ENCODE measurements at regions not wholly inside any gene's neighbourhood (a gene's known extent, or its start where the extent isn't known, plus 50 kb on each side); places are given as distances from the start of the nearest gene placed in this dataset.

DNA sequence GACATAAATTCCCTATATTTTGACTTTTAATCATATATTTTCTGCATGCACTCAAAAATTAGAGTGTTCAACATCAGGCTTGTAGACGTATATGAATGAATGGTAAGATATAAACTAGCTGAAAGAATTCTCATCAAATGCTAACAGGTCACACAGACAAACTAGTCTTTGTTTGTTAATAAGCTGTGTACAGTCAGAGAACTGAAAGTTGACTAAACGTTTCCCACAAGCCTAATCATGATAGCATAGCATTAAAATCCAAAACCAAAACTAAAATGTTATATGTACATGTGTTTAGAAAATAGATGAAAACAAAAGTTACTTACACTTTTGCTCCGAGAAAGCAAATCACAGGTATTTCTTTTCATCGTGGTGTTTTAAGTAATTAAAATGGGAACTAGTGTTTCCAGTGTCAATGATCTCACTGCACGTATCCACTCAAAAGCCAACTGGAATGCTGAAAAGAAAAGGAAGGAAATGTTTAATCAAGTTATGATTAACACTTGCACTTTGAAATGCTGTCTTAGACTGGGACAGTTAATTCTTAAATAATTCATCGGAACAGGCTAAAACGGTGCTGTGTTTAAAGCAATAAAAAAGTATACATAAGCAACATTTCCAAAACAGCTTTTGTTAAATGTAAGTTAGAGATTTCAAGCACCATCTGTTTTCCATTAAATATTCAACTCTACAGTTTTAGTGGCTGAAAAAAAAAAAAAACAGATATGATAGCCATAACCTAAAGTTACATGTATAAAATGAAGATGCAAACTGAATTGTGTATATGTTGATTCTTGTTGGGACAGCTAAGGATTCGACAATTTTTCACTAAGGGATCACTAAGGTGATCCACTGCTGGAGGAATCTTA, 291.9 kb upstream of the PDE4D start:
- Histone ChIP-seq H3K4me1 (ENCODE audit: control insufficient read depth in 5 of 5, insufficient read depth in 5 of 5, low read length in 5 of 5) (no peaks in the 10 kb centered on the region), H3K36me3 (ENCODE audit: control insufficient read depth in 4 of 4, insufficient read depth in 4 of 4, low read length in 4 of 4) (no peaks in the 10 kb centered on the region), H3K9me3 (ENCODE audit: control insufficient read depth in 4 of 4, insufficient read depth in 3 of 4, low read length in 3 of 4) (no peaks in the 10 kb centered on the region), H3K4me3 (no peak overlapping the region), H3K9ac (ENCODE audit: insufficient read depth in 1 of 2, low read length in 2 of 2) (no peak overlapping the region), H3K27ac (ENCODE audit: low read depth in 1 of 2, low read length in 1 of 2) (no peak overlapping the region), H3K27me3 (ENCODE audit: control insufficient read depth in 3 of 3, insufficient read depth in 3 of 3, low read length in 2 of 3) (peaks cover 0 to 3% (median 0%) of the 10 kb centered on the region in 3 donors)
- WGBS, 2 donors = 47 to 62% methylated on average over 8 of the region's 8 CpGs
- no peak for DNase-seq
- TF ChIP-seq, protein P1, sequence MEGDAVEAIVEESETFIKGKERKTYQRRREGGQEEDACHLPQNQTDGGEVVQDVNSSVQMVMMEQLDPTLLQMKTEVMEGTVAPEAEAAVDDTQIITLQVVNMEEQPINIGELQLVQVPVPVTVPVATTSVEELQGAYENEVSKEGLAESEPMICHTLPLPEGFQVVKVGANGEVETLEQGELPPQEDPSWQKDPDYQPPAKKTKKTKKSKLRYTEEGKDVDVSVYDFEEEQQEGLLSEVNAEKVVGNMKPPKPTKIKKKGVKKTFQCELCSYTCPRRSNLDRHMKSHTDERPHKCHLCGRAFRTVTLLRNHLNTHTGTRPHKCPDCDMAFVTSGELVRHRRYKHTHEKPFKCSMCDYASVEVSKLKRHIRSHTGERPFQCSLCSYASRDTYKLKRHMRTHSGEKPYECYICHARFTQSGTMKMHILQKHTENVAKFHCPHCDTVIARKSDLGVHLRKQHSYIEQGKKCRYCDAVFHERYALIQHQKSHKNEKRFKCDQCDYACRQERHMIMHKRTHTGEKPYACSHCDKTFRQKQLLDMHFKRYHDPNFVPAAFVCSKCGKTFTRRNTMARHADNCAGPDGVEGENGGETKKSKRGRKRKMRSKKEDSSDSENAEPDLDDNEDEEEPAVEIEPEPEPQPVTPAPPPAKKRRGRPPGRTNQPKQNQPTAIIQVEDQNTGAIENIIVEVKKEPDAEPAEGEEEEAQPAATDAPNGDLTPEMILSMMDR (IDR thresholded peaks at IDR 0.05; ENCODE audit: control extremely low read depth, extremely low read depth) = no peak
- no peak for ATAC-seq (ENCODE audit: insufficient read depth, low FRiP score)

DNA sequence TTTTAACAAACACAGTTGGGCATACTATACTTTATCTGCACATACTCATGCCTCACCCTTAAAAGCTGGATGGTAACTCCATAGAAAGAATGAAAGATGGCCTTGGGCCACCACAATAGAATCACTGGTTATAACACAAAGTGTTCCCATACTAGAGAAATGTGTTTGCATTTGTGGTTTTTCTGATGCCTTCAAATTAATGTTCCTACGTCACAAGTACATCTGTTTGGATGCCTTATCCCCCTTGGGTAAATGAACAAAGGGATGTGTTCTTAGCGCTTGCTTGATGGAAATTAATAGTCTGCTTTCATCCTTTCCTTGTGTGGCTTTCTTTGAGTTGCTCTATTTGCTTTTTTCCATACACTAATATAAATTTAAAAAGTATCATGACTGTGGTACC, 291.1 kb upstream of the PDE4D start:
- Histone ChIP-seq H3K36me3 (ENCODE audit: control insufficient read depth in 4 of 4, insufficient read depth in 4 of 4, low read length in 4 of 4) (no peaks in the 10 kb centered on the region), H3K9me3 (ENCODE audit: control insufficient read depth in 4 of 4, insufficient read depth in 3 of 4, low read length in 3 of 4) (no peaks in the 10 kb centered on the region), H3K27me3 (ENCODE audit: control insufficient read depth in 3 of 3, insufficient read depth in 3 of 3, low read length in 2 of 3) (peaks cover 0 to 3% (median 0%) of the 10 kb centered on the region in 3 donors), H3K4me3 (no peak overlapping the region), H3K9ac (ENCODE audit: insufficient read depth in 1 of 2, low read length in 2 of 2) (no peak overlapping the region), H3K4me1 (ENCODE audit: control insufficient read depth in 5 of 5, insufficient read depth in 5 of 5, low read length in 5 of 5) (no peaks in the 10 kb centered on the region), H3K27ac (ENCODE audit: low read depth in 1 of 2, low read length in 1 of 2) (no peak overlapping the region)
- ATAC-seq (ENCODE audit: insufficient read depth, low FRiP score) = no peak
- WGBS, 2 donors = 80 to 86% methylated on average over 2 of the region's 2 CpGs
- no peak for DNase-seq
- TF ChIP-seq, protein P1 (IDR thresholded peaks at IDR 0.05; ENCODE audit: control extremely low read depth, extremely low read depth) = no peak

DNA sequence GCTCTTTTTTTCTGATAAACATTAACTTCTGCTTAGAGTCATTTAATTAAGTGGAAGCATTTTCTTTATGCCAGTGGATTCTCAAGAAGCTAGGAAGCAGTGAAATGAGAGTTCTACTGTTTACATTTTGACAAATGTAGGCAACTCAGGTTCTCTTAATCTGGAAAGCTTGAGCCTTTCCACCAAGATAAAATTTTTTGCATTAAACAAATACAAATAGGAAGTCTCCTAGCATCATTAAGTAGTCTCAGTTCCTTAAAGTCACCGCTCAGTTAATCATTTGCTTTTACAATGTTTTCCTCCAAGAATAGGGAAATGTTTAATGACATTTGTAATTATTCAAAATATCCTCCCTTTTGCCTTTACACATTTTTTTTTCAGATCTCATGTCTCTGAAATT, 290.4 kb upstream of the PDE4D start:
- TF ChIP-seq, protein P1 (IDR thresholded peaks at IDR 0.05; ENCODE audit: control extremely low read depth, extremely low read depth) = no peak
- ATAC-seq (ENCODE audit: insufficient read depth, low FRiP score) (no peak), DNase-seq (peak in 1 of 3 donors; percentile 19)
- Histone ChIP-seq H3K9ac (ENCODE audit: insufficient read depth in 1 of 2, low read length in 2 of 2) (no peak overlapping the region), H3K27me3 (ENCODE audit: control insufficient read depth in 3 of 3, insufficient read depth in 3 of 3, low read length in 2 of 3) (peaks cover 0 to 3% (median 0%) of the 10 kb centered on the region in 3 donors), H3K36me3 (ENCODE audit: control insufficient read depth in 4 of 4, insufficient read depth in 4 of 4, low read length in 4 of 4) (no peaks in the 10 kb centered on the region), H3K9me3 (ENCODE audit: control insufficient read depth in 4 of 4, insufficient read depth in 3 of 4, low read length in 3 of 4) (no peaks in the 10 kb centered on the region), H3K27ac (ENCODE audit: low read depth in 1 of 2, low read length in 1 of 2) (no peak overlapping the region), H3K4me1 (ENCODE audit: control insufficient read depth in 5 of 5, insufficient read depth in 5 of 5, low read length in 5 of 5) (no peaks in the 10 kb centered on the region), H3K4me3 (no peak overlapping the region)
- WGBS, 2 donors = 53 to 73% methylated on average over 1 of the region's 1 CpG

Measured in lung (tissue), 11 donors.